ENCODE measurements at regions not wholly inside any gene's neighbourhood (a gene's known extent, or its start where the extent isn't known, plus 50 kb on each side); places are given as distances from the start of the nearest gene placed in this dataset.
"Not testable (repeated sequence)": the region's sequence is repeated elsewhere in the genome, so short reads cannot be mapped to it uniquely, and the experiment has no call there.

GRCh38 chr3:21995079-21995607 is 244.1 kb upstream of the ZNF385D start:
- DNase-seq, result no peak

- no peak for DNase-seq
Observed at GRCh38 chr3:22007368-22007767, 256.4 kb upstream of the ZNF385D start.

- DNase-seq, result no peak
Observed at GRCh38 chr3:22010997-22011396, 260.0 kb upstream of the ZNF385D start.

DNA sequence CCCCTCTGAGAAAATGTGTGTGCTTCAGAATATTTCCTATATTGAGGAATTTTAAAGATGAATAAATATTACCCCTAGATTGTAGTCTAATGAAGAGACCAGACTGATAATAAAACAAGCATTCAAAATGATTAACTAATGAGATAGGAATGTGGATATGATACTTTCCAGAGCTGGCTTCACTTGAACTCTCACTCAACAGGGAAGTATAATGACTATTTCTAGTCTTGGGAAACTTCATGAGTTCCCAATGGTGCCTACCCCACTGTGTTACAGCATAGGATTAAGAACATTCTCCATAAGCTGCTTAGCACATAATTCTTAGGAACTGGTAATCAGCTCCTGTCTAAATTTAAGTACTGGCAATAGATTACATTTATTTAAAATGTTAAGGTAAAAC is 261.5 kb upstream of the ZNF385D start:
- no peak for DNase-seq

DNA sequence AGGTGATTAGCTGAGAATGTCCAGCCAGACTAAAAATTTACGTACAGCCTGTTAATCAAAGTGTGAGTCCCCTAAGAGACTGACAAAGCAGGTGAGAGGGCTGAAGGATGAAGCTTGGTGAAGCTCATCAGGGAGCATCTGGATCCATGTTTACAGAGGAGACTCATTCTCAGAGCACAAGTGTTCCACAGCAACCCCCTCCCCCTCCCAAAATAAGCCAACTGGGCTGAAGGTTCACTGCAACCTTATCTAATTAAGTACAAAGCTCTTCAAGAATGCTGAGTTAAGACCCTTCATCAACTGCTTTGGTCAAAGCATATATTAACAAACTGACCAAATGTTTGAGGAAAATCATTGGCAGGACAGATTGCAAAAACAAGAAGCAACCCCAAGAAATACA is 262.6 kb upstream of the ZNF385D start:
- DNase-seq, result no peak

DNA sequence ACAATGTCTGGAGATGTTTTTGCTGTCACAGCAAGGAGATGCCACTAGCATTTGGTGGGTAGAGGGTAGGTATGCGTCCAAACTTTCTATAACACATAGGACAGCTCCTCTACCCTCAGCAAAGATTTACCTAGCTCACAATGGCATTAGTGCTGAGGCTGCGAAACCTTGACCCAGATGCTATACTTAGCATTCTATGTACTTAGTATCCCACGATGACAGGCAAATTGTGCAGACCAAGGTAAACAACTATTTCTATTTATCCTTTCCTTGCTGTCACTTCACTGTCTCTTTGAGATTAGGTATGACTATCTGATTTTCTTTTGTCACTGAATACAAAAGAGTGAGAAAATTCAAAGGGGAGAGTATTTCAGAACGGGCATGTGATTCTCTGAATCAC is 265.2 kb upstream of the ZNF385D start:
- DNase-seq, result no peak

- not testable (repeated sequence) for DNase-seq
Observed at GRCh38 chr3:22024638-22025037, 273.6 kb upstream of the ZNF385D start.

DNA sequence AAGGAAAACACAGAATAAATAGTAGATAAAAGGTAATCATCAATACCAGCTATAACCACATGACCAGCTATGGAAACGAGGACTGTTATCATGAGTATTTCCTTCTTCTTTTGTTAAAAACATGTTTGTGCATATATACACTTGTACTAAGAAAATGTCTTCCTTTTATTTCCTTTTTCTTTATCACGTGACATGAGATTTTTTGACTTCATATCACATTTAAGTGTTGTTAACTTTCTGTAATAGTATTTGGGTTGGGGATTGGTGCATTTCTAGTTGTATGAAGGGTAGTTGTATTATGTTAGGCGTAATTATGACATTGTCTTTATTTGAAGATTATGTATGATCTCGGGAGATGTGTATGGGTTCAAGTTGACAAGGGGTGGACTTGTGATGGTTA is 278.5 kb upstream of the ZNF385D start:
- DNase-seq, result no peak

GRCh38 chr3:22039161-22039560 is 288.2 kb upstream of the ZNF385D start:
- DNase-seq, result no peak

DNA sequence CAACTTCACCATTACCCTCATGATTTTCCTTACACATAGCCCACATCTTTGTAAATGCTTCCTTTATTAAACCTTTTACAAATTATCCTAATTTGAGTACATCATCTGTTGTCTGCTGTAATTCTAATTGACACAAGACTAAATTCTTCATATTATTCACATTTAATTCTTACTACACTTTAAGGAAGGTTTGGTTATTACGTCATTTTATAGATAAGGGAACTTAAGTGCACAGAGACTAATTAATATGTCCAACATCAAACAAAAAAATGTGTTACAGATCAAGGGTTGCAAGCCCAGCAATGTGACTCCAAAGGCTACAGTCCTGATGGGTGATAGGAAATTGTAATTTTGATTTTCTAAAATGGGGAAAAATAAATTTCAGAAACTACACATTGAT is 289.1 kb upstream of the ZNF385D start:
- DNase-seq, result no peak

DNA sequence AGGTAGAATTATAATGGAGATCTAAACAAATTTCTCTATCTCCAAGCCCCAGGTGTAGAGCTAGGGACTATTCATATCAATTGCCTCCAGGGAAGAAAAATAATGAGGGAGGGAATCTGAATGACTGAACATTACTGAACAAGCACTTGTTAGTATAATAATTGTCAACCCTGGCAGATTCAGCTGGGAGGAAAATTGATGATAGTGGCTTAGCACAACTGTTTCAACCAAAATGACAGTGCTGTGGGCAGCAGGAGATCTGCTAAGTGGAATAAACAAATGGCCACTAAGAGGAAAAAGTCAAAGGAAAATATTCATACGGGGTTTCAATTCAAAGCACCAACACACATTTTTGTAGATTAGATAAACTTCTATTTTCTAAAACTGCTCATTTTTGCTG is 294.9 kb upstream of the ZNF385D start:
- peak; percentile 36 for DNase-seq

DNA sequence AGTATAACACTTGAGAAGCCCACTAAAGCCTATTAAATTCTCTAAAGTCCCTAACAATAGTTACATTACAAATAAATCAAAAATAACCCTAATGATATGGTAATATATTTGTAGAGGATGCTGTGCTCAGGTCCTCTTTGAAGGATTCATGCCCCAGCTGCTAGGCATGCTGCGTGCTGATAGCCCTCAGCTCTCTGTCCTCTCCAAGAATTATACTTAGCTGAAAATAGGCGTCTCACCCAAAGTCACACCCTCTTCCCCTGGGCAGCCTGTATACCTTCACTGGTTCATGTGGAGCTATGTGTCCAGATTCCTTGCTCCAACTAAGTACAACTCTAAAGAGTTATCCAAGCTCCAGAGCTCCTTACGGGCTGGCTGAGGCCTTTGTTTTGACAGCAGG is 312.5 kb upstream of the ZNF385D start:
- no peak for DNase-seq

- DNase-seq, result no peak
Observed at GRCh38 chr3:22068619-22069018, 317.6 kb upstream of the ZNF385D start.

DNA sequence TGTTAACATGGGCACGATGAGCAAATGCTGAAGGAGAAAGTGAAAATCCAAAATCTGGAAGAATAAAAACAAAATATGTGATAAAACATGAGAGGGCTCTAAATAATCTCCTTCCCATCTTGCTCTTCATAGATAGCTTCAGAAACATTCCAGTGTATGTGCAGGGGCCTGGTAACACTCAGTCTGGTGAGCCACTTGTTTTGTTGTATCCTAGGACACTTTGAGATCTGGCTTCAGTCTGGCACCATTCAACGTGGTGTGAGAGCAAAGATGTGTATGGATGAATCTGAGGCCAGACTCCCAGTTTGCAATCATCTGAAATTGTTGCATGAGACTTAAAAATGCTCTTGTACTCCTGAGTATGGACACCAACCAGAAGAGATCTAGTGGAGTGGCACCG is 337.2 kb upstream of the ZNF385D start:
- DNase-seq, result no peak

DNA sequence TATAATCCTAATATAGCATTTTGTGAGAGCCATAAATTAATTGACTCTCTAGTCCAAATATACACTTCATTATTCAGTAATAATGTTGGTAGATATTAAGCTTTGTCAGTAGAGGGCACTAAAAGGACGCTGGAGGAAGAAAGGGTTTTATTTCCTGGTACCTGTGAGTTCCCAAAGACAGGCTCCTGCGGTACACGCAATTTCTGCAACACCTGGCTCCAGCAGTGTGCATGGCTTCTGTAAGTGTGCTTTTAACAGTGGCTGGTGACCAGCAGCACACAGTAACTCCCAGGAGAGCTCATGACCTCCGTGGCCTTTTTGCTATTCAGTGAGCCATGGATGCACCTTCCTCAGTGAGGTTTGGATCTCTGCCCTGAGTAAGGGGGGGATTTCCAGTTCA is 338.3 kb upstream of the ZNF385D start:
- DNase-seq, result peak; percentile 17

GRCh38 chr3:22091329-22091728 is 340.3 kb upstream of the ZNF385D start:
- DNase-seq, result no peak

DNA sequence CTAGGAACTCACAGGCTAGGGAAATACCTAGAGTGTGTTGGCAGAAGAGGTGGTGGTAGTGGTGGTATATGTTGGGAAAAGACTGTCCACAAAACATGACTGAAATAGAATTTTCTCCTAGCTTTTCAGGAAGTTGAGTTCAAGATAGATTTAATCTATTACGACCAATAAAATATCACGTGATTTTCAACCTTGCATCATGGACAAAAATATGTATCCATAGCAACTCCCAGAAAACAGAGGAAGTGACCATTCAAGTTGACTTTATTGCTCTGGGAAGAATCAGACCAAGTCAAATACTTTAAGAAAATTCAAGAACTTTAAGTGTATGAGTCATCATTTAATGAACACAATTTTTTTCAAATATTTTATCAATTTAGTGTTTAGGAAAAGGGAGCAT is 347.0 kb upstream of the ZNF385D start:
- DNase-seq, result no peak

DNA sequence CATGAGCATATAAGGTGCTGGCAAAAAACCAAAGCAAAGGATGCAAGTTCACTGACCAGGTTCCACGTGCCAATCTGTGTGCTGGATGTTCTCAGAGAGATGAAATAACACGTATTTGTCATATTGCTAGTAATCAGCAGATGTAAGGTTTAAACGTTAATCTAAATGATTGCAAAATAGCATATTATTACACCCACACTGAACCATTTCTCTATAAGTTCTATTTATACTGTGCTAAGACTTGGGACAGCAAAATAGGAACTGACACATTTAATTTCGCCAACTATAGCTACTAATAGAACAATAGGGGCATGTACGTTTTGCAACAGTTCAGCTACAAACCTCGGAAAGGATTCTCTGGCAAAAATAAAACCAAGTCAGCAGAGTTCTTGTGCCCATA is 350.3 kb upstream of the ZNF385D start:
- DNase-seq, result no peak

DNA sequence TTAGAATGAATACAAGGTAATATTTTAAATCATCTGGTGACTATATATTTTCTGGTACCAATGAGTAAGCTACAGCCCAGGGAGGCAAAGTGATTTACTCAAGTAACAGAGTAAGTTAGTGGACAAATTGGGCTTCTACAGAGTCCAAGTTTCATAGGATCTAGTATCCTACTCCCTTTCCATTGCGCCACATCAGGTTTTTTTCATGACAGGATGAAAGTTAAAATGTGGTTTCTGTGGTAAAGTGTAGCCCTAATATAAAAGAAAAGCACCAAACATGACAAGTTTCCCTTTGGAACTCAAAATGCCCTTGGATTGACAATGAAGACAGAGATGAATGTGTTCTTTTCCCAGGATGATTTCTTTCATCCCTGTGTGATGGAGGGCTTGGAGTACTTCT is 350.8 kb upstream of the ZNF385D start:
- no peak for DNase-seq

DNA sequence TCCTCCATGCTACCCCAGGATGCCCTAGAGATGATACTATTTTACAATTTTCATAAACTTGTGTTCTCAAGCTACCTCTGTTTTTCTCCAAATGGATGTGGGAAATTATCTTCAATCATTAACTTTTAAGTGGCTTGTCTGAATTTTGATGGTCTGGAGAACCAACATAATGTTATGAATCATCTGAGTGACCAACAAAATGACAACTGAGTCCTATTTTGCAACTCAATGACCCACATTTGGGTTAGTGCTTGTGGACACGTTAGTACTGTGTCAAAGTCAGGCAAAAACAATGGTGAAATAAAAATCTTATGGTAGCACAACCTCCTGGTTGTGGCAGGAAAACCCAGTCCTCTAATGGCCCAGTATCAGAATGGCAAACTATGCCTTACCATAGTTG is 352.4 kb upstream of the ZNF385D start:
- DNase-seq, result no peak

- DNase-seq, result no peak
Observed at GRCh38 chr3:22106213-22106896, 355.3 kb upstream of the ZNF385D start.

DNA sequence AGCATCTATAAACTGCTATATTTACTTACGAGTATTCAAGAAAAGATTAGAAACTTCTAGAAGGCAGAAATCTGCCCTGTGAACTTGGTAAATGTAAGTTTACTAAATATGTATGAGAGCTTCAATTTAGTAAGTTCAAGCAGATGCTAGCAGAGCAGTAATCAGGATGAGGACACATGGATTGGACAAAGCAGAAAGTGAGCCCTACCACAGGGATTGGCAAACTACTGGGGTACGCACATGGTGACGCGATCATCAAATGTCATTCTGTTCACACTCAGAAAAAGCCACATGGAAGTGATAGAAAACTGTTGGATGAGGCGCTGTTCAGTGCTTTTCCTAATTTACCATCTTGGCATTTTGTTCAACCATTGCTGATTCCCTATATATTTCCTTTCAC is 360.2 kb upstream of the ZNF385D start:
- DNase-seq, result no peak

DNA sequence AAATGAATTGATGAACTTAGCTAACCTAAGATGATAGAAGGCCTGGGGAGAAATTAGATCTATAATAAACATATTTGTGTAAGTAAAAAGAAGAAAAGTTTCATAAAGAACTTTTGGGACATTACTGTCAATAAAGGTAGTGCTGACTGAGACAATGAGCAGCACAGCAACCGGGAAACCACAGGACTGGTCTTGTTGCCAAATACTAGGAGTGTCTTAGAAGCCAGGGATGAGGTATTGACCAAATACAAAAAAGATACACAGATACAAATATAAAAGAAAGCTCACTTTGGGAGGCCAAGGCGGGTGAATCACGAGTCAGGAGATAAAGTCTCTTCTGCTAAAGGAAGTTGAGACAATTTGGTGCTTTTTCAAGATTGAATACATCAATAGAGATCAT is 362.4 kb upstream of the ZNF385D start:
- no peak for DNase-seq

DNA sequence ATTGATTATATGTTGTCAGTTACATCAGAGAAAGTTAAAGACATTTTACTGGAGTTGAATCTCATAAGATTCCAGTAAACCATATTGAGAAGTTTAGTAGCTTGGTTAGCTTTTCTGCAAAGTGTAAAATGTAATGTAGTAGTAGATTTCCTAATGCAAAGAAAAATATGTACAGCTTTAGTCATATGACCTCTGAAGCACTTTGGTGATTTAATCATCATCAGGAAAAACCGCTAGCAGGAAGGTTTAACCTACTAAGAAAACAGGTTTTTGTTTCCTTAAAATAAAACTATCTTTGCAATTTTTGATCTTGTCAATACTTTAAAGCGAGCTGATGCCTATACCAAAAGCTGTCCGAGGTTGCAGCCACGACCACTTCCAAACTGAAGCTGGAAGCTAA is 364.6 kb upstream of the ZNF385D start:
- no peak for DNase-seq

DNA sequence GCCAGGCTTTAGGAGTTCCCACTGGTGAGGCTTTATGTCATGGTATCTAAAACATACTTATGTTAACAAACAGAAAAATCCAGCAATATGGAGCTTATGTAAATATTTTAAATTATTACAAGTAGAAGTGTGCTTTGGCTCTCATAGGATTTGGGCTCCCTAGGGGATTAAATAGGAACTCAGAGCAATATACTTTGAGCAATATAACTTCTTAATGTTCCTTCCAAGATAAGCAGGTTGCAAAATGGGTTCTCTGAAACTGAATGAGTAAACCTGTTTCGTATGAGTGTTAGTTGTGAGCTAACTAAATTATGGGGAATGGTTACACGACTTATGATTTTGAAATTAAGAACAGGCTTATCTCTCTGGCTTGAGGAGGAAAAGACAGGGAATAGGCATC is 366.1 kb upstream of the ZNF385D start:
- DNase-seq, result no peak

All from NCI-H69 (cell line).